Activated CD8-positive, alpha-beta memory T cell treated with anti-CD3 and anti-CD28 coated beads for 1 hour (primary cell): ENCODE measurements at regions not wholly inside any gene's neighbourhood (a gene's known extent, or its start where the extent isn't known, plus 50 kb on each side); places are given as distances from the start of the nearest gene placed in this dataset.
"Not testable (repeated sequence)": the region's sequence is repeated elsewhere in the genome, so short reads cannot be mapped to it uniquely, and the experiment has no call there.

Experiments used
- DNase-seq, 2 donors: peaks; one replicate each; pipeline ENCODE4 v3.0.0-alpha.2; 2020; ENCODE audit warnings: low read depth in 1 of 2; ENCODE audit errors: extremely low read depth in 1 of 2

DNA sequence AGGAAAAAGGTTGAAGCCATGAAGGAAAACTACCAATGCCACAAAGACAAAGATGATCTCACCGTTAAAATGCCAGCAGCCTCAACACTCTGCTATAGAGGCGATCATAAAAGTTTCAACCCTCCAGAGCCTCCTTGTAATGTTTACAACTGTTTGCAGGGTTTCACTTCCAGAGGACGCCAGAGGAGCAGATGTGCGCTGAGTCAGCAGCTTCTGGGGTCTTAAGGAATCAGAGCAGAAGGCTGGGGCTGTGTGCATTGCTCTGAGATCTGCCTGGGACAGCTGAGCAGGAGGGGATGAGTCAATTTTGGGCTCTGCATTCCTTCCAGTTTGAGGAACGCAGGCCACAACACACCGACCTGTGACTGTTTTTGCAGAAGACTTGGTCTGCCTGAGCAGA lies 98.3 kb downstream of the TMEM130 start:
- no peak for DNase-seq

DNA sequence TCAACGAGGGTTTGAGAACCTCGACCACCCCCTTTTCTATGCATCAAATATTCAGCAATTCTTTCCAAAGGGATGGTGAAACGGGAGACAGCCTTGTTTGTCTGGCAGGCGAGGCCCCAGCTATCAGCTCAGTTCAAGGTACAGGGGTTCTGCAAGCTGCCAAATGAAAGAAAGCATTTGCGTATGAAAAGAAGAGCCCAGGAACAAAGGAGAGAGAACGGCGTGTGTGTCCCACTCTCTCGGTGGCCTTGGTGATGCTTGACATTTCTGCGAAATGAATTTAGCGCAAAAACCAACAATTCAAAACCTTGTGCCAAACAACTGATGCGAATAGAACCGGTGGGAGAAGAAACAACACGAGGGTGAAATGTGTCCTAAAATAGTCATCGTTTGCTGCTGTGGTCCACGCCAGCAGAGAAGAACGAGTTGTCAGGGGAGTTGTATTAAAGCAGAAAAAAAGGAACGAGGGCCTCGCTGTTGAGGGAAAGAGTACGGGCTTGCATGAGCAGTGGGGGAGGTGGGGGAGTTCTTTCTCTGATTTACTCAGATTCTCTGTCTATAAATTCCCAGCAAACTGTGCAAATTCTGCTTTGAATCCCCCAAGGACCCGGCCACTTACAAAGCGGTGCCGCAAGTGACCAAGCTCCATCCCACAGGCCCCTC lies 97.7 kb downstream of the TMEM130 start:
- no peak for DNase-seq

DNA sequence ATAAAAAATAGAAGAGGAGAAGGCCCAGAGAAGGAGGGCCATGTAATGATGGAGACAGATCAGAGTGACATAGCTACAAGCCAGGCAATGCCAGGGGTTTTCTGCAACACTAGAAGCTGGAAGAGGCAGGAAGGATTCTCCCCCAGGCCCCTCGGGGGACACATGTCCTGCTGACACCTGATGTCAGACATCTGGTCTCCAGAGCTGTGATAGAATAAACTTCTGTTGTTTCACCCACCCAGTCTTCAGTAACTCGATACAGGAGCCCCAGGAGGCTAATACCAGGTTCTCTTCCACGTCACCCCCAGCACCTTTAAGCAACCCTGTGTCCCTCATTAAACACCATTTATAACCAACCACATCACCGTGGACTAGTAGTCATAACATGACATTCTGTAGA lies 94.9 kb downstream of the TMEM130 start:
- no peak for DNase-seq

DNA sequence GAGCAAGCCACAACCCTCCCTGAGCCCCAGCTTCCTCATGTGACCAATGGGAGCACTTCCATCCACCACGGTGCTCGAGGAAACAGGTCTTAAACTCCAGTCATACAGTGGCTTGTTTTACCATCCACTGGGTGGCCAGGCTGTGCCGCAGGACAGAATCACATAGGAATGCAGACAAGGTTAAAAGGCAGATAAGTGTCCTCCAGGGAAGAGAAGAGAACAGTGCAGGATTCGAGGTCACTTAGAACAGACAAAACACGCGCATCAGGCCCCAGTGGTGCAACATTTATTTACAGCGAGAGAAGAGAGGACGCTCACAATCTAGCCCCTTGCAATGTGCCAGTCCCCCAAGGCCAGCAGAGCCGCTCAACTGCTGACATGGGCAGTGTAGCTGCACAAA lies 92.8 kb downstream of the TMEM130 start:
- no peak for DNase-seq

DNA sequence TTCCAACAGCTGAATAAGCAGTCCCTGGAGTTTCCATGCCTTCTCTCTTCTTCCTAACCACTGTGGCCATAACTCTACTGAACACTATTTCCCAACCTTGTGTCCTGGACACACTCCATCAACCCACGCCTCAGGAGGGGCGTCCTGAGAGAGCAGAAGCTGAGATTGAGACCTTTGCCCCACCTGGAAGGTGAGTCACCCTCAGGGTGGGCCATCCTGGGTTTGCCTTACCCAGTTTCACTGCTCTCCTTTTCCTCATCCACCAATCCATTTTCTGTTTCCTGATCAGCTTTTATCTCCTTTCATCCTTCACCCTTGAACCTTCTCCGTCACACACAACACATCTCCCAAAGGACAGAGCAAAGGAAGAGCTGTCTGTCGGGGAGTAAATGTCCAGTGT lies 91.4 kb downstream of the TMEM130 start:
- no peak for DNase-seq

DNA sequence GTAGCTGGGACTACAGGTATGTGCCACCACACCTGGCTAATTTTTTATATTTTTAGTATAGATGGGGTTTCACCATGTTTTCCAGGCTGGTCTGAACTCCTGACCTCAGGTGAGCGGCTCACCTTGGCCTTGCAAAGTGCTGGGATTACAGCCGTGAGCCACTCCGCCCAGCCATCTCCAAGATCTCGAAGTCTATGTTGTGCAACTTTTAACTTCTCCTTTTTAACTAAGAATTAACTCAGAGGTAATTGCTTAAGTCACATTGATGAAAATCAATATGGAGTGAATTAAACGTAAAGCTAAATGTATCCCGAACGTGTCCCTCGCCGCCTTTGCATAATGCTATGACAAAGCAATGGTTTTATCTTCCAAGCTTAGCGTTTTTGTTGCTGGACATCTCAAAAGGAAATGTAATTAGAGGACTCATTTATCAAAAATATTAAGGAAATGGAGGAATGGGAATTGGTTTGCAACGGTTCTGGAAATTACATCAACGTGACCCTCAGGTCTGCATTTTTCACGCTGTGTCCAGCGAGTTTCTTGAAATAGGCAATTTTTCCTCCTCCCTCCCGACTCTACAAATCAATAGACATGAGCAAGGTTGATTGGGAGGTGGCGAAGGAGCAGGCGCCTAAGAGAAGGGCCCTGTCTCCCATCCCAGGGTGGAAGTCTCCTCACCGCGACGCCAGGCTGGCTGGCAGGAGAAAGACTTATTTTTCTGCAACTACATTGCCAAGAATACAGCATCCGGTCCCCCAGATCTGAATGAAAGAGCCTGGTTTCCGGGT lies 89.8 kb downstream of the TMEM130 start:
- DNase-seq, result no peak

DNA sequence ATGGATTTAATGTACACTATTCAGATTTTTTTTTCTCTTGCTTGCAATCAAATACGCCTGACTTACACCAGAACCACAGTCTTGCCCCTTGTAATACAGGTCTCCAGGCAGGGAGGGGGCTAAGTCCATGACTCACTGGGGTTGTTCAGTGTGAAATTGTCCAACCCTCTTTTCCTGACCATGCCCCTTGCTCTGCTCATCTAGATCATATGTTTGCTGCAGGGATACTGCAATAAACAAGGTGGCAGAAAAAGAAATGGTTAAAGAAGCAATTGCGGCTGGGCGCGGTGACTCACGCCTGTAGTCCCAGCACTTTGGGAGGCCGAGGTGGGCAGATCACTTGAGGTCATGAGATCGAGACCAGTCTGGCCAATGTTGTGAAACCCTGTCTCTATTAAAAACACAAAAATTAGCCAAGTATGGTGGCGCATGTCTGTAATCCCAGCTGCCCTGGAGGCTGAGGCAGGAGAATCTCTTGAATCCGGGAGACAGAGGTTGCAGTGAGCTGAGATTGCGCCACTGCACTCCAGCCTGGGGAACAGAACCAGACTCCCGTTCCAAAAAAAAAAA lies 85.5 kb downstream of the TMEM130 start:
- no peak for DNase-seq

DNA sequence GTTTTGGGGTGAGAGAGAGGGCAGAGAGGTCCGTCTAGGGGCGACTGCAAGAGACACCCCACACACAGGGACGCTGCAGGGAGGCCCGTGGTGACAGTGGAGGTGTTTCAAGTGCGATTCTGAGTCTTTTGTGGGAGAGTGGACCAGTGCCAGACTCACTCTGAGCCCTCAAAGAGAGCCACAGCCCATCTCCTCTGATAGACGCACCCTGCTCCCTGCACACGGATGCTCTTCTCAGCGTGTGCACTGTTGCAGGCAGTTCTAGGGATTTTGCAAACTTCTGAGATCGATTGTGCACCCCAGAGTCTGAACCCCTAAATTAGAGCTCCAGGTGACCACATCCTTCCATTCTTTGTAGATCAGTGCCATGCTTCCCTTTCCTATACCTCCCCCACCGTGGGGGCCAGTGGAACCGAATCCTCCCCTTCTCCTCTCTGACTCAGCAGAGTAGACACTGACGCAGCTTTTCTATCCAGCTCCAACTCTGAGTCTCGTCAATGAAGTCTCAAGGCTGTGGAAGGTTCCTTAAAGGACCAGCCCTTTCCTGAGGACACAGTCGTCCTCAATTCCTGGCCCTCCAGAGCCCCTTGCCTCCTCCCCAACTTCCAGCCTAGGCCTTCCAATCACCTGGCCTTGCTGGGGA lies 83.8 kb downstream of the TMEM130 start:
- DNase-seq, result no peak

DNA sequence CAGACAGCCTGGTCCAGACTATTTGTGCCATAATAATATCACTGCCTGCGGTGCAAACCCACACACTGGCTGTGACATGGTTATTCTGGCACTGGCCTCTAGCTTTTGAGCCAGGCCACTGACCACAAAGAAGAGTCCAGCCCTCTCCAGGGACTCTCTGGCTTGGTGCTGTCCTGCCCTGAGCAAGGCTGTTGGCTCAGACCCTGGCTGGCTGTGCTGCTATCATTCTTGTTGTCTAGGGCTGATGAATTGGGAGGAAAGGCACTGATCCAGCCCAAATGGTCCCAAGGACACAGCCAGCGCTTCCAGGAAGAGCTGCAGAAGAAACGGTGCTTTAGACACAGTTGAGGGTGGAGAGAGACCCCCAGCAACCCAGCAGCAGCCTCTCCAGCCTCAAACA lies 80.8 kb downstream of the TMEM130 start:
- no peak for DNase-seq

DNA sequence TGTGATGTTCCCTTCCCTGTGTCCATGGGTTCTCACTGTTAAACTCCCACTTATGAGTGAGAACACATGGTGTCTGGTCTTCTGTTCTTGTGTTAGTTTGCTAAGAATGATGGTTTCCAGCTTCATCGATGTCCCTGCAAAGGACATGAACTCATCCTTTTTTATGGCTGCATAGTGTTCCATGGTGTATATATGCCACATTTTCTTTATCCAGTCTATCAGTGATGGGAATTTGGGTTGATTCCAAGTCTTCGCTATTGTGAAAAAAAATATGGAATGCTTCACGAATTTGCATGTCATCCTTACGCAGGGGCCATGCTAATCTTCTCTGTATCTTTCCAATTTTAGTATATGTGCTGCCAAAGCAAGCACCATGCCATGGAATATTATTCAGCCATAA lies 75.4 kb downstream of the TMEM130 start:
- DNase-seq, result not testable (repeated sequence)

DNA sequence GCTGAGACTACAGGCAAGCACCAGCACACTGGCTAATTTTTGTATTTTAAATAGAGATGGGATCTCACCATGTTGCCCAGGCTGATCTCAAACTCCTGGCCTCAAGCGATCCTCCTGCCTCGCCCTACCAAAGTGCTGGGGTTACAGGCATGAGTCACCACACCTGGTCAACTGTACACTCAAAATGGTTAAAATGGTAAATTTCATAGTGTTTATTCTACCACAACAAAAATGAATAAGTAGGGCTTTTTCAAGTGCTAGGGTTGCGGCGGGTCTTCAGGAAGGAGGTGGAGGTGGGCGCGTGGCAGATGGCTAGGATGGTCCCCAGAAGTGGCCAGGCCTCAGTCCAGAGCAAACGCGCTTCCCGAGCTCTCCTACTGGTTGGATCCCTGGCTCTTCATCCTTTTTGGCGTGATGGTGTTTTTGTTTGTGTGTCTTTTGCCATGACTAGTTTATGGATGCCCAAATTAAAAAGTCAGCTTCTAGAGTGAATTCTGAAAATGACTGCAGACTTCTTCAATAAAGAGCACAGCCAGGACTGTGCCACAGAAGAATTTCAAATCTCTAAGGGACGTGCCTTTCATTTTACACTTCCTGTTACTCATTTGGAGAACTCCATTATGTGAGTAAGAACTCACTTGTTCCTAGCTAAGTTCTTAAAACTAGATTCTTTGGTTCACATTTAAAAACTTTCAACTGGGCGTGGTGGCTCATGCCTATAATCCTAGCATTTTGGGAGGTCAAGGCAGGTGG lies 73.9 kb downstream of the TMEM130 start:
- no peak for DNase-seq
